SU-DHL-6 (cell line): ENCODE measurements at regions not wholly inside any gene's neighbourhood (a gene's known extent, or its start where the extent isn't known, plus 50 kb on each side); places are given as distances from the start of the nearest gene placed in this dataset.

Experiments used
- H2AFZ ChIP-seq: fragments of 200-600 bp; sonication (generic); 2 replicates; pipeline ENCODE4 v1.6.1; 2014; ENCODE audit warnings: low read depth, mild to moderate bottlenecking, moderate library complexity, mixed read lengths, antibody characterized with exemption, low read length; ENCODE audit not compliant: severe bottlenecking
- H3F3A ChIP-seq: fragments of 200-600 bp; shearing (Covaris generic); 2 replicates; pipeline ENCODE4 v1.6.0; 2016; ENCODE audit warnings: antibody characterized with exemption, mild to moderate bottlenecking; ENCODE audit not compliant: insufficient read depth
- H3K27ac ChIP-seq: fragments of 200-600 bp; sonication (generic); 2 replicates; pipeline ENCODE4 v1.5.1; 2016; ENCODE audit warnings: low read depth, mild to moderate bottlenecking, low read length, moderate library complexity, mixed read lengths
- H3K27me3 ChIP-seq: fragments of 200-600 bp; sonication (generic), shearing (Covaris generic); 2 replicates; pipeline ENCODE4 v1.6.0; 2014; ENCODE audit warnings: mild to moderate bottlenecking, low read length
- H3K36me3 ChIP-seq: fragments of 200-600 bp; sonication (generic); 2 replicates; pipeline ENCODE4 v1.6.1; 2014; ENCODE audit warnings: mild to moderate bottlenecking, low read length, mixed read lengths
- H3K4me2 ChIP-seq: fragments of 300-600, 200-600 bp; shearing (Covaris generic), sonication (generic); 2 replicates; pipeline ENCODE4 v1.6.0; 2014; ENCODE audit warnings: low read length, low read depth, mild to moderate bottlenecking; ENCODE audit not compliant: poor library complexity, severe bottlenecking
- H3K4me3 ChIP-seq: fragments of 200-600 bp; sonication (generic); 2 replicates; pipeline ENCODE4 v1.5.1; 2014; ENCODE audit warnings: antibody characterized with exemption, low read length, mild to moderate bottlenecking, mixed read lengths; ENCODE audit not compliant: insufficient read depth, poor library complexity, severe bottlenecking
- H3K79me2 ChIP-seq: fragments of 200-600 bp; sonication (generic); 2 replicates; pipeline ENCODE4 v1.6.1; 2014; ENCODE audit warnings: mild to moderate bottlenecking, low read length, moderate library complexity; ENCODE audit not compliant: insufficient read depth
- H3K9ac ChIP-seq: fragments of 200-600 bp; sonication (generic); 2 replicates; pipeline ENCODE4 v1.7.0; 2014; ENCODE audit warnings: mild to moderate bottlenecking, low read length
- H3K9me2 ChIP-seq: fragments of 200-600 bp; sonication (generic); replicated peaks from 2 replicates; pipeline ENCODE4 v1.6.1; 2014; ENCODE audit warnings: low read length; ENCODE audit not compliant: insufficient read depth
- H3K9me3 ChIP-seq: fragments of 200-600 bp; sonication (generic); 2 replicates; pipeline ENCODE4 v1.6.1; 2014; ENCODE audit warnings: low read length, mixed read lengths; ENCODE audit not compliant: insufficient read depth
- H4K20me1 ChIP-seq: fragments of 200-600 bp; sonication (generic); 2 replicates; pipeline ENCODE4 v1.6.1; 2014; ENCODE audit warnings: low read depth, mild to moderate bottlenecking, antibody characterized with exemption, low read length, moderate library complexity, mixed read lengths
- EZH2phosphoT487 ChIP-seq: fragments of 200-600 bp; sonication (generic), shearing (Covaris generic); conservative IDR thresholded peaks from 2 replicates; pipeline ENCODE4 v1.6.1; 2018; ENCODE audit warnings: mild to moderate bottlenecking, antibody characterized with exemption, low read length, moderate library complexity, mixed read lengths
- TF ChIP-seq, protein P1 (sequence below): fragments of 200-600 bp; sonication (generic); IDR thresholded peaks from one replicate; pipeline ENCODE4 v1.5.1; 2017; ENCODE audit warnings: antibody characterized with exemption, mild to moderate bottlenecking, low read length, moderate library complexity; ENCODE audit not compliant: insufficient read depth, poor library complexity, severe bottlenecking

DNA sequence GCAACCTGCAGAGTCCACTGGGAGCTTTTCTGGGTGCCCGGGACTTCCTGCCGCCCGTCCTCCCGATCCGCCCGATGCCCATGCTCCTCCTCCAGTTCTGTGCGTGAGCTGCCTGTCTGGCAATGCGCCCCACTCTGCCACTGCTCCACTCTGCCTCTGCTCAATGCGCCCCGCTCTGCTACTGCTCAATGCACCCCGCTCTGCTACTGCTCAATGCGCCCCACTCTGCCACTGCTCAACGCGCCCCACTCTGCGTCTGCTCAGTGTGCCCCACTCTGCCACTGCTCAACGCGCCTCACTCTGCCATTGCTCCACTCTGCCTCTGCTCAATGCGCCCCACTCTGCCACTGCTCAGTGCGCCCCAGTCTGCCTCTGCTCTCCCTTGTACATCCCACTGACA is 436.0 kb downstream of the NR2F1-AS1 start:
- no peak overlapping the region for H3K4me3 ChIP-seq
- no peaks in the 10 kb centered on the region for H3K27me3 ChIP-seq

DNA sequence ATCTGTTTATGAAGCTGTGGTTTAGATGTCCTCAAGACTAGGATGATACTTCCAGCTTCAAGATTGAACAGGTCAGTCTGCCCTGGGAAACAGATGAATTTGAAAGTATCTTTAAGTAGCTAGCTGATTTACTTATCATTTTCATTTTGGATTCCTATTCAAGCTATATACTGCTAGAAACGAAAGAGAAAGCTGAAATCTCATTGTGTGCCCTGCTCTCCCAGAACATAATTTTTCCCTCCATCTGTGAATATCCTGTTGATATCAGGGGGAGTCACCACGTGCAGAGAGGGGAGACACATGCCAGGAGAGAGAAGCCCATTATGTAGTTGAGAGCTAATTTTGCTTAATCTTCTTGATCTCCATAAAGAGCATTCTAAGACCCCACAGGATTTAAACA is 439.1 kb downstream of the NR2F1-AS1 start:
- H3K9ac ChIP-seq: no peak overlapping the region
- H3K4me3 ChIP-seq: no peak overlapping the region
- TF ChIP-seq, protein P1, sequence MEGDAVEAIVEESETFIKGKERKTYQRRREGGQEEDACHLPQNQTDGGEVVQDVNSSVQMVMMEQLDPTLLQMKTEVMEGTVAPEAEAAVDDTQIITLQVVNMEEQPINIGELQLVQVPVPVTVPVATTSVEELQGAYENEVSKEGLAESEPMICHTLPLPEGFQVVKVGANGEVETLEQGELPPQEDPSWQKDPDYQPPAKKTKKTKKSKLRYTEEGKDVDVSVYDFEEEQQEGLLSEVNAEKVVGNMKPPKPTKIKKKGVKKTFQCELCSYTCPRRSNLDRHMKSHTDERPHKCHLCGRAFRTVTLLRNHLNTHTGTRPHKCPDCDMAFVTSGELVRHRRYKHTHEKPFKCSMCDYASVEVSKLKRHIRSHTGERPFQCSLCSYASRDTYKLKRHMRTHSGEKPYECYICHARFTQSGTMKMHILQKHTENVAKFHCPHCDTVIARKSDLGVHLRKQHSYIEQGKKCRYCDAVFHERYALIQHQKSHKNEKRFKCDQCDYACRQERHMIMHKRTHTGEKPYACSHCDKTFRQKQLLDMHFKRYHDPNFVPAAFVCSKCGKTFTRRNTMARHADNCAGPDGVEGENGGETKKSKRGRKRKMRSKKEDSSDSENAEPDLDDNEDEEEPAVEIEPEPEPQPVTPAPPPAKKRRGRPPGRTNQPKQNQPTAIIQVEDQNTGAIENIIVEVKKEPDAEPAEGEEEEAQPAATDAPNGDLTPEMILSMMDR: no peak
- TF ChIP-seq EZH2phosphoT487: no peak
- H3F3A ChIP-seq: no peaks in the 10 kb centered on the region
- H3K27ac ChIP-seq: no peak overlapping the region
- H3K4me2 ChIP-seq: no peak overlapping the region
- no peaks in the 10 kb centered on the region for H3K9me3 ChIP-seq
- H3K9me2 ChIP-seq: no peaks in the 10 kb centered on the region
- no peaks in the 10 kb centered on the region for H4K20me1 ChIP-seq
- no peaks in the 10 kb centered on the region for H3K79me2 ChIP-seq
- H2AFZ ChIP-seq: no peak overlapping the region
- no peaks in the 10 kb centered on the region for H3K36me3 ChIP-seq
- no peaks in the 10 kb centered on the region for H3K27me3 ChIP-seq

More for the DNA sequence above, 436.0 kb downstream of the NR2F1-AS1 start:
- H3K4me2 ChIP-seq: no peak overlapping the region
- H3F3A ChIP-seq: no peaks in the 10 kb centered on the region
- H3K36me3 ChIP-seq: no peaks in the 10 kb centered on the region
- H3K9ac ChIP-seq: no peak overlapping the region
- H2AFZ ChIP-seq: no peak overlapping the region
- no peak overlapping the region for H3K27ac ChIP-seq
- no peaks in the 10 kb centered on the region for H3K9me3 ChIP-seq
- no peaks in the 10 kb centered on the region for H3K9me2 ChIP-seq
- no peaks in the 10 kb centered on the region for H4K20me1 ChIP-seq
- no peaks in the 10 kb centered on the region for H3K79me2 ChIP-seq
- TF ChIP-seq, protein P1: no peak
- TF ChIP-seq EZH2phosphoT487: no peak

DNA sequence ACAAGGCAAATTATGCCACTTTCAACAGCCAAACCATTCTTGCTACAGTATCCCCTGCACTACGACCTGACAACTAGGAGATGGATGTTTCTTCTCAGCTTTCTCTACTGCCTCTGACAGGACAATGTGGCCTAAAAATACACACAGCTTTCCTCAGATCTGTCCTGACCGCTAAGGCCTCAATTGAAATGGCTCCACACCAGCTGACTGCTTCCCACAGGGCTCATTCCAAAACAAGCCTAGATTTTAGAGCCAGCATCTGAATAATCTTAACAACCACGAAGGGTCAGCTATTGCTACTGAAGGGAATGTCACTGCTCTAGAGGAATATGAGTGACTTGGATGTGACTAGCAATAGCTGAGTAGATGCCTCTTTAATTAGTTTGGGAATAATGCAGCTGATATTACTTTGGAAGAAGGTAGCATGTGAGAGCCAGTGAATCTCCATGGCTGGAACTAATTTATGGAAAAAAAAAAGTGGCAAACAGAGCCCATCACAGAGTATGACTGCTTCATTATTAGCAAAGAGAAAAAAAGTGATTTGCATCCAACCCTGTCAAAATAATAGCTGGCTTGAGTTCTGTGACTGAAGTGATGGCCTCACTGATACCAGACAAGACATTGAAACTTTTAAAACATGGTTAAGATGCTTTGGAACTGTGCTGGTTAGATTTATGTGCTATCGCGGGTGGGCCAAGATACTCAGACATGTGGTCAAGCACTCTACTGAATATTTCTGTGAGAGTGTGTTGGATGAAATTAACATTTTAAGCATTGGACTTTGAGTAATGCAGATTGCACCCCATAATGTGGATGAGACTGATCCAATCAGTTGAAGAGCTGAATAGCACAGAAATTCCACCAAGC is 450.2 kb downstream of the NR2F1-AS1 start:
- no peaks in the 10 kb centered on the region for H4K20me1 ChIP-seq
- TF ChIP-seq, protein P1: no peak
- no peak for TF ChIP-seq EZH2phosphoT487
- H3K79me2 ChIP-seq: no peaks in the 10 kb centered on the region
- H3F3A ChIP-seq: no peaks in the 10 kb centered on the region
- H3K9ac ChIP-seq: no peak overlapping the region
- H3K36me3 ChIP-seq: no peaks in the 10 kb centered on the region
- H3K27me3 ChIP-seq: no peaks in the 10 kb centered on the region
- no peak overlapping the region for H3K4me3 ChIP-seq
- H3K27ac ChIP-seq: no peak overlapping the region
- H3K9me3 ChIP-seq: no peaks in the 10 kb centered on the region
- H3K9me2 ChIP-seq: no peaks in the 10 kb centered on the region
- no peak overlapping the region for H3K4me2 ChIP-seq
- H2AFZ ChIP-seq: no peak overlapping the region
